RWPE1 (cell line): ENCODE measurements at regions not wholly inside any gene's neighbourhood (a gene's known extent, or its start where the extent isn't known, plus 50 kb on each side); places are given as distances from the start of the nearest gene placed in this dataset.

Experiments used
- CTCF ChIA-PET: fragments of 350-600 bp; sonication (Branson Sonifier 250); formaldehyde crosslinking; extraction: SDS; loops from one replicate; lab custom pipeline; 2021; lab: Yijun Ruan, JAX
- POLR2A ChIA-PET: fragments of 400-600 bp; formaldehyde crosslinking; extraction: SDS; loops from one replicate; lab custom pipeline; 2020; ENCODE audit warnings: antibody characterized with exemption; ENCODE audit not compliant: low non-redundant PET; lab: Yijun Ruan, JAX
- DNase-seq: peaks from one replicate; pipeline ENCODE4 v3.0.0; 2012; ENCODE audit warnings: low spot score
- H3K27ac ChIP-seq: fragments of 450-650 bp; 2 replicates; pipeline ENCODE4 v1.5.1; 2017
- CTCF ChIP-seq: fragments of 450-650 bp; conservative IDR thresholded peaks from 2 replicates; pipeline ENCODE4 v1.5.1; 2017; ENCODE audit warnings: low read depth, mild to moderate bottlenecking

- TF ChIP-seq CTCF, result no peak
- H3K27ac ChIP-seq, result peak overlapping the region; percentile 100
- ChIA-PET POLR2A (no interaction called here), CTCF (interaction anchor here (1.1 kb wide), 1 partner anchor 10 kb away, joined by 5 read pairs; no protein-coding TSS in a partner anchor)
- DNase-seq, result no peak
These were observed 66.0 kb upstream of the PPARA start for GRCh38 chr22:46084376-46084775.

- POLR2A ChIA-PET, result interaction anchor here (0.6 to 1.4 kb wide), 2 partner anchors 12 to 26 kb away, joined by 4 to 7 read pairs; no protein-coding TSS in a partner anchor
- no peak for DNase-seq
- CTCF ChIA-PET, result no interaction called here
These were observed 65.1 kb upstream of the PPARA start for GRCh38 chr22:46084943-46085827.

GRCh38 chr22:46085828-46086576 is 64.3 kb upstream of the PPARA start:
- peak overlapping the region; percentile 100 for H3K27ac ChIP-seq

More at GRCh38 chr22:46084943-46085827, 65.1 kb upstream of the PPARA start:
- peak overlapping the region; percentile 100 for H3K27ac ChIP-seq
- TF ChIP-seq CTCF, result no peak

GRCh38 chr22:46086577-46087335 is 63.6 kb upstream of the PPARA start:
- DNase-seq, result no peak
- H3K27ac ChIP-seq, result peak overlapping the region; percentile 100
- POLR2A ChIA-PET, result interaction anchor here (1.4 kb wide), 1 partner anchor 13 kb away, joined by 4 read pairs; no protein-coding TSS in a partner anchor
- CTCF ChIA-PET, result interaction anchor here (0.9 to 1.5 kb wide), 2 partner anchors 23 to 30 kb away, joined by 3 to 5 read pairs; no protein-coding TSS in a partner anchor
- no peak for TF ChIP-seq CTCF

More at GRCh38 chr22:46085828-46086576, 64.3 kb upstream of the PPARA start:
- TF ChIP-seq CTCF, result no peak
- CTCF ChIA-PET, result interaction anchor here (0.9 to 1.5 kb wide), 2 partner anchors 24 to 31 kb away, joined by 3 to 5 read pairs; no protein-coding TSS in a partner anchor
- peak; percentile 83 for DNase-seq
- POLR2A ChIA-PET, result interaction anchor here (0.6 to 1.4 kb wide), 2 partner anchors 12 to 25 kb away, joined by 4 to 7 read pairs; no protein-coding TSS in a partner anchor

DNA sequence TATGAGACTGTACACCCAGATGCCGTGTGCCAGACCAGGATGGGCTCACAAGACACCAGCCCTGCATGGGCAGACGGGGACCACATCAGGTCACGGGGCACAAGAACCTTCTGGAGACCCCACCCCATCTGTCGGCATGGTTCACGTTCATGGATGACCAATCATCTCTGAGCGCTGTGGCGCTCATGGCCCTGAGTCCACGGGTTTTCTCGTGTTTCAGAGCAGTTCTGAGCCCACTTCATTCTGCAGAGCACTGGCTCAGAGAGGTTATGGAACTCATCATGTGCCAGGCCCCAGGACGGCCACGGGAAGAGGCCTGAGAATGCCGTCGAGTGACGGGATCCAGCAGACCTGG is 63.0 kb upstream of the PPARA start:
- no peak for TF ChIP-seq CTCF
- POLR2A ChIA-PET, result no interaction called here
- no peak for DNase-seq
- CTCF ChIA-PET, result interaction anchor here (1.5 kb wide), 1 partner anchor 30 kb away, joined by 5 read pairs; no protein-coding TSS in a partner anchor
- H3K27ac ChIP-seq, result peak overlapping the region; percentile 100
